CD4-positive, alpha-beta T cell treated with Interferon gamma for 1 hour (primary cell): ENCODE measurements at regions not wholly inside any gene's neighbourhood (a gene's known extent, or its start where the extent isn't known, plus 50 kb on each side); places are given as distances from the start of the nearest gene placed in this dataset.

Experiments
- DNase-seq: peaks from one replicate; pipeline ENCODE4 v3.0.0-alpha.2; 2020

DNA sequence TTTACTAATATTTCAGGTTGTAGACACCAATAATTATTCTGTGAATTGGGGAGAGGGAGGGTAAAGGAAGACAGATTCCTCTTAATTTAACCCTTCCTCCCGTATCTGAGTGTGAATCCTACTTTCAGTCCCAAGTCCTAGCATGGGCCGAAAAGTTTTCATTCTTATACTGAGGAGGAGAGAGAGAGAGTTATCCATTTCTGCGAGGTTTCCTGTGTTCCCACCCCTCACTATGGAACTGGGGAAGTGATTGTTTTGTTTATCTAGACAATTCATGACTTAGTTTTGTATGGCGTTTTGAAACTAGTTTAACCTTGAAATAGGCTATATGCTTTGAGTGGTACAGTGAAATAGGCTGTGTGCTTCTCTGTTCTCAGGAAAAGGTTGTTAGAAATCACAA, 134.0 kb upstream of the DPYD start:
- no peak for DNase-seq

DNA sequence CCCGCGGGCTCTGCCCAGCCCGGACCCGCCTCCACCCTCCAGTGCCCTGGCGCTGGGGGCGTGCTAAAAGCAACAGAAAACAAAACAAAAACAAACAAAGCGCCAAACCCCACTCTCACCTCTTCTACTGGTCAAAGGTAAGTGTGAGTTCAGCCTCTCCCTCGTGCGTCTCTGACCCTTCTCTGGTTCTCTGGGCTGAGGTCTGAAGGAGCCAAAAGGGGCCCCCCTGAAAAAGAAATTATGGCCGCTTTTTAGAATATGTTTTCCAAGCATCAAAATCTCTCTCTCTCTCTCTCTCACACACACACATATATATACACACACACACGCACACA, 133.5 kb upstream of the DPYD start:
- no peak for DNase-seq

DNA sequence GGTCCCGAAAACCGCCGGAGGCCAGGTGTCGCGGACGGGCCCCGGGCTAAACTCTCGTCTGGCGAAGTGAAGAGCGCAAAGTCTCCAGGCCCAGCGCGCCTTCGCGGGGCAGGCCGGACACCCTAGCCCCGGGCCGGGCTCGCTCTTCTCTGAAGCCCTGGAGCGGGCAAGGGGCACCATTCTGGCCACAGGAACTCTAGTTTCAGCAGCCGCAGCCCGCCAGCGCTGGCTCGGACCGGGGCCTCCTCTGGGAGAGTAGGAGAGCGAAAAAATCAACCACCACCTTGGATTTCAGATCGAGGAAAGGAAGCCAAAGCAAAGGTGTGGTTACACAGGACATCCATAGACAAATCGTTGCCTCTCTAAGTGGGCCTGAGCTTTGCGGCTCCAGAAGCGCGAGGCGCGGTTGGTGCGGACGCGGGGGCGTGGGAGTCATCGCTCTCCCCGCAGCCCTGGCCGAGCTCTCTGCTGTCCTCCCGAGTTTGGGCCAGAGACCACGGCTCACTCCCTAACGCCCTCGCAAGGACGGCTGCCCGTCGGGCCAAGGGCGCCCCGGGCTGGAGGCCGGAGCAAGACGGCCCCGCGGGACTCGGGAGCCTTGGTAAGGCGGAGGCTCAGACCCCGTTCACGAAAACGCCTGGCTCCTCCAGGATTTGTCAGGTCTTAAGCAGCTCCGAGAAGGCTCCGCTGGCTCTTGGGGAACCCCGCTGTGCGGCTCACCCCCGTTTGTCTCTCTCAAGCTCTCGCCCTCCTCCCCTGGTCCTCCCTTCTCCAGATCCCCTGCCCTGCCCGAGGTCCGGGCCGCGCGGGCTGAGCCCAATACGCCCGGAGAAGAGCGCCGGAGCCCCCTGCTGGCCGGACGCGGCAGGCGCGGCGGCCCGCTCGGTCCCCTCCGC, 132.9 kb upstream of the DPYD start:
- peak; percentile 42 for DNase-seq

DNA sequence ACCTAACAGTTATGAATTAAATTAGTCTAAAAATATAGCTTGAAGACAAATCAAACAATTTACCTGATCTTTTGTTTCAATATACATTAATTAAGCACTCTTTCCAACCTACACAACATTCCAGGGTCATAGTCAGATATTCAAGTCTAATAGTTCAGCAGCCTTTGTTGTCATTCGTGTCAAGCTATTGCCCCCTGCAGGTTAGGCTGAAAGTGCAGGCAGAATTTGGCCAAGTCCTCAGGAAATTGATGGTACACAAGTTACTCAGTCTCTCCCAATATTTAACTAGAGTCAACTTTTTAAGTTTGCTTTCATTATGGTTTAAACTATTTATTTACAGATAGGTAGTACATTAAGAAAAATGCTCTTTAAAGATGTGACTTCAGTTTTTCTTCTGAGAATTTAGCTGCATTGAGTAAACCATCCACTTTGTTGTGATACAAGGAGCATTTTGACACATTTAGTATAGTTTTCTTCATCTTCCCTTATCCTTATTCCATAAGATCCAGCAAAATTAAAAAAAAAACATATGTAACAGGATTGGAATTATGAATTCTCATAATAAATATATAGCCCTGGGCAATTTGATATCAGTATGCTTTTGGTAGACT, 130.3 kb upstream of the DPYD start:
- DNase-seq = peak; percentile 58

DNA sequence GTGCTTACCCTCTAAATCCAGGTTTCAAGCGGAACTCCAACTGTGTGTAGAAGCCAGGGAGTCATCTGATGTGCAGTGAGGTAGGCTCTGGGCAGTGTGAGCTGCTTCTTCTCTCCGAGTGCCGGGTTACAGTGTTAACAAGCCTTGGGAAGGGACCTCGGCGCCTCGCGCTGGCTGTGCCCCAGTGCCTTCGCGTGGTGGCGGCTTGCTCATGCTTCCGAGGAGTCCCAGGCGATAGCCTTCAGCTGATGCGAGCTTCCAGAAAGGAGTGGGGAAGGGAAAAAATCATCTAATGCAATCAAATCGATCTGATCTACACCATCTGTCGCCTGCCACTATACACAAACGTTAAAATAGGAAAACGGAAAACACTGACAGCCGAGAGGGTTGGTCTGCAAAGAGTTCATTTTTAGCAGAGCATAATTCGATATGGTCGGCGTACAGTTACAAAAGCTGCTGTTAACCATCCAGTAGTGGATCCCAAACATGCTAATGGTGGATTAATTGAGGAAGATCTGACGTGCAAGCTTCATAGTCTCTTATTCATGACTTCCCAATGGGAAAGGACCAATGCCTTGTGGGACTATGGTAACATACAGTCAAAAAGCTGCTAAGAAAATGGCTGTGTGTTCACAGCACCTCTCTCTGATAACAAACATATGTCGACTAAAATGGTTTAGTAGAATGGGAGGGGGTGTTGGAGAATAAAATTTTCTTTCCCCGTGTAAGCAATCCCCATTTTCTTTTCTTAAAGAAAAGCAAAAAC, 128.7 kb upstream of the DPYD start:
- DNase-seq = no peak

DNA sequence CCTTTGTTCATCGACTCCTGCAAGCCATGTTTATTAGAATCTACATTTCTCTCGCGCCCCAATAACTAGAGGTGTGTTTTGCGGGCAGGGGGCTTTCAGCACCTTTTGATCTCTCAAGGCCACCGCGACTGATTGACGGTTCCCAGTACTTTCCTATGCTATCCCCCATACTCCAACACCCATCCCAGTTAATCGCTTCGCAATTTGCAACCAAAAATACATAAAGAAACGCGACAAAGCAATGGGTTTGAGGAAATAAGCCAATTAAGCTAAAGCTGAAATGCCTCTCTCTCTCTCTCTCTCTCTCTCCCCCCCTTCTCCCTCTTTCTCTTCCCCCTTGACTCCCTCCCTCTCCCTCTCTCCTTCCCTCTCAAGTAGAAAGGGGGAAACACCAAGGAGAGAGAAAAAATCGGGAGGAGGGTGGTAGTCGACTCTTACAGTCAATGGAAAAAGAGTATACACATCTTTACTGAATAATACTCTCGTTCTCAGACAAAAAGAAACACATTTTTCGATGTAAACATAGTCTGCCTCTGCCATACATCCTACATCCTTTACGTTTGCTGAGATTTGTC, 128.0 kb upstream of the DPYD start:
- DNase-seq = no peak

DNA sequence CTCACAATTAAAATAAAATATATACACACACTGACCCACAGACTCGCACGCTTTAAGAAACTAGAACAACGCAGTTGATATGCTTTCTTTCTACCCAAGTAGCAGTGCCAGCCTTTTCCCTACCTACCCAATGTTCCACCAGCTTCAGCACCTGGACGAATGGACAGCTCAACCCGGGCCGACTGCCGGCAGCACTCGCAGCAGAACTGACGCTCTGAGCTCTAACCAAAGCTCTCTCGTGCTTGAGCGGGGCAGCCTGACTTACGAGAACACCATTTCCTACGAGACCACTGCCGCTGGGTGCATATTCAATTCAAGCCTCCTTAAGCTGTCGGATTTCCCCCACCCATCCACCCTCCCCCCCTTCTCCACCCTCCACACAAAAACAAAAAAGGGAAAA, 127.4 kb upstream of the DPYD start:
- peak; percentile 53 for DNase-seq

DNA sequence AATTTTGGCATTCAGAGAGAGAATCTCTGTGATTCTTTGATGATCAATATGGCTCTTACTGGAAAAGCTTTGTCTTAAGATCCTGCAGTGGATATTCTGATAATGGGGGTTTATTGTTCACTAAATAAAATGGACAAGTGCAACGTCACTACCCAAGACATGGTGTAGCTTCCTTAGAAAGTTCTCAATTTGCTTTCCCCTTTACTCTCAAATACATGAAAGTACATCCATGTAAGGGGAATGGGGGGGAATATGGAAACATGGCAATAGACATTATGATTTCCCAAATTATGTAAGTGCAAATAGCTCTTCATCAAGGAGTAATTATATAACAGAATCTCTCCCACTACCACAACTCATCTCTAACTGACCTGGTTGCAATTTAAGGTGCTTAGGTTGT, 126.3 kb upstream of the DPYD start:
- no peak for DNase-seq

DNA sequence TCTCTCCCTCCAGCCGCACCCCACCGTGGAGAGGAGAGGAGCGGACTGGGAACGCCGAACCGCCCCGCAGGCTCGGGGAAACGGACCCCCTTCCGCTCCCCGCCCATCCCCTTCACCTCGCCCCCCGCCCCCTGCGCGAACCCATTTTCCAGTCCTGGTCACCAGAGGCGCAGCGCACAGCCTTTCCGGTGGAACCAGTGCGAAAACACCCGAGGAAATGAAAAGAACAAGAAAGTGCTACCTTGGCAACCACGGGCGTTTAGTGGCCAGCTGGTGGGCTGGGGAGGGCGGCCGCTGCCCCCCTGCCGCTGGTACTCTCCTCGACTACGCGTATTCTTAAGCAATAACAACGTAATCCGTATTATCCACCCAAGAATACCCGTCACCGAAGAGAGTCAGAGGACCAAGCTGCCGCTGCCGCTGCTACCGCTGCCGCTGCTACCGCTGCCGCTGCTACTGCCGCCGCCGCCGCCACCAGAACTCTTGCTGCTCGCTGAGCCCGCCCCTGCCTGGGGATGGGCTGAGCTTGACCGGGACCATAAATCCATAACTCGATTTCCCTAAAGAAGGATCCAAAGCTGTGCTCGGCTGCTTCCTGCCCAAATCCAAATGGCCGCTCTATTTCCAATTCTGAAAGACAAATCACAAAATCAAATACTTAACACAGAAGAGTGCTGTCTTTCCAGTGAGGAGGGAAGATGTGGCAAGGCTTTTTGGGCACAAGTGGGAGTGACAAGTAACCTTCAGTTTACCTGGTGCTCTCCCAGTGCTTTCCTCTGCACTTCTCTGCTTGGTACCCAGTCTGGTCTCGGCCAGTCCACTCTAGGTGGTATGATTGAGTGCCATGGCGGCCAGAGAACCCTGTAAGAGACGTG, 125.2 kb upstream of the DPYD start:
- DNase-seq = no peak

DNA sequence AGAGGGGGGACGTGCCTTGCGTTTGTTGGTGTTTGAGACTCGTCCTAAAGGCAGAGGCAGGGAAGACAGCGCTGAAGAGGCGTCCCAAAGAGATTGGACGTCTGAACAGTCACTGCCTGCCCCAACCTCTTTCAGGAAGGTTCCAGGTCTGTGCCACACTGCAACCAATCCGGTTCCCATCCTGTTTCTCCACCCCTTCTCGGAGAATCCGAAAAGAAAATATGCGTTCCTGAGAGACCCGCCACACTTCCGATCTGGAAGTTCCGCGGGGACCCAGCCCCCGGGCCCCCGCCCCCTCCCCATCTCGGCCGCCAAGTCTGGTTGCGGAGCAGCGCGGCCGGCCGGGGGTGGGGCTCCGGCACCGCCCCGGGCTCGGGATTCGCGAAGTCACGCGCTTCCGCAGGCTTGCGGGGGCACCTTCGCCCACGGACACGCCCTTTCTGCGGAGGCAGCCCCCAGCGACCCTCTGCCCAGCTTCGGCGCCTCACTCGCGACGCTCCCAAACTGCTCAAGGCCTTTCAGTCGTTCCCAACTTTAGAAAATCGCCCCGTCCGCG, 124.5 kb upstream of the DPYD start:
- DNase-seq = no peak

DNA sequence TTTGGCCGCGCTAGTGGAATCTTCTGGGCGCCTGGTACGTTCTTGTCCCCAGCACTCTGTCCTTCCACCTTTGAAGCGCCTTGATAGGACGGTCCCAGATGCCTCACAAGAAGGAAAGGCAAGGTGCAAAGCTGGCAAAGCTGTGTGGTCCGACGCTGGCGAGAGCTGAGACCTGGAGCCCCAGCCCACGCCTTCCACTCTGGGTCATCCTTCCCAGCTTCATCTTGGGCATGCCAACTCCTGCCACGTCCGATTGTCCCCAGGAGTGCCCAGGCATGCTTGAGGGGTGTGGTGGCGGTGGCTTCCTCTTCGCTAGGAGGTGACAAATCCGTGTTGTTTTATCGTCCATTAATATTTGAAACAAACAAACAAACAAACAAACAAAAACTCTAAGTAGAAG, 123.9 kb upstream of the DPYD start:
- no peak for DNase-seq

DNA sequence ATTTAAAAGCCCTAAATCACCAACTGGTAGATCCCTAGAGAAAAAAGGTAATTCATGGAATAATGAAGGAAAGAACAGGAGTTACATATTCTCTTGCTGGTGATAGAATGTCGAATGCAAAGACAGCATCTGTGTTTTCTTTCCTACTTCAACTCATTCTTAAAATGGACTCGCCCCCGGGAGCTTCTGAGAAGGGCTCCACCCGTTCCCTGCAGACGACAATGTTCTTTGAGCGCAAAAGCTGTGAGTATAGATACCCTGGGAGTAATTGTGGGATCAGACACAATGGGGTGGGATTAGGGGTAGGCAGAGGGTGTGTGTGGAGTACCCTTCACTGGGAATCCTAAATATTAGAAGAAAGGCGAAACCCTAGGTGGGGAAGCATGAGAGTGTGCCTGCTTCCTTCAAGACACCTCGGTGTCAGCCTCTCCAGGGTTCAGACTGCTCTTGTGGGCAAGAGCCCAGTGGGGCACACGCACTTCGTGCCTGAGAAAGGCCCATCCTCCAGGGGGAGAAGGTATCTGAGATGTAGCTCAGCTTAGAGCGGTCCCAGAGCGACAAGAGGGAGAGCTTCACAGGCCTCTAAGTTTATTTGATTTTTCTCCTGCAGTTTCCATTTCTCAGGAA, 123.3 kb upstream of the DPYD start:
- DNase-seq = no peak

DNA sequence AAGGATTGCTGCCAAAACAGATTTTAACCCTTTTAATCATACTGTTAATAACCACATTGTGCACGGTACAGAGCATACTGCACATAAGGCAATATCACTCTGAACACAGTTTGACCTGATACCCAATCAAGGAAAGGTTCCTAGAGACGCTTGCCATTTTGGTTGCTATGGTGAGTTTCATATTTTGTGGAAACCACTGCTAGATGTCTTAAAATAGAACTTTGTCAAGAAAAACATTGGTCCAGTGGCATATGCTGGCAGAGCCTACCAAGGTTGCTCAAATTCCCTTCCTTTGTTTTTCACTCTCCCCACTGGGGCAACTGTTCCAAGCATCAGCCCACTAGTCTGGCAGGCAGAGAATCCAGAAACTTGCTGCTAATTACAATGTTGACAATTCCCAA, 114.8 kb upstream of the DPYD start:
- no peak for DNase-seq

DNA sequence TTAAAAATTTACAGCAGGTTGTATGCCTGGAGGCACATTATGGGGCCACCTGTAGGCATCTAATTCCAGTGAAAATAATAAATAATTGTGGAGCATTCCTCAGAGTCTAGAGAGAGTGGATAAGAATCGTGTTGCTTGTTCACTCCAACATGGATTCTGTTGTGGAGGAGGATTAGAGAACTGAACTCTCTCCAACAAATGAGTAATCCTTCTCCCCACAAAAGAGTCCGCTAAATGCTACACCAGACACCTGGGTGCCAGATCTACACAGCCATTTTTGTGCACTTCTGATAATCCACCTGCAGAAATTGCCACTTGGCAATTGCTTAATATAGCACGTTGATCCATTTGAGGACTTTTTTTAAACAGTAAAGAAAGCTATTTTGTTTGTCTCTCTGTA, 113.7 kb upstream of the DPYD start:
- DNase-seq = no peak

DNA sequence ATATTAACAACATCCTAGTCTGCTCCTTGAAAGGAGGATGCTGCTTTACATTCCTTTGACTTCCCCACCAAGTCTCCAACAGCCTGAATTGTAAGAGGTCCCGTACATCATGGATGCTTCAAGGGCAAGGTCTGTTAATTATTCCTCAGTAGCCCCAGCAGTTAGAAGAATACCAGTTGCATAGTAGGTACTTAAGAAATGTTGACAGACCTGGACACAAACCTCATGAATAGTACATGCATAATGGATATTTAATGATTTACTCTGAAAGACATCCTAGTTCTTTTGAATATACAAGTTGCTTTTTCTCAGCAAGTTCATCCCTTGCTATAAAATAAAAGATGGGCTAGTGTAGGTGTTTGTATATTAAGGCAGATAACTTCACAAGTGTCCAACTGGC, 112.1 kb upstream of the DPYD start:
- no peak for DNase-seq

DNA sequence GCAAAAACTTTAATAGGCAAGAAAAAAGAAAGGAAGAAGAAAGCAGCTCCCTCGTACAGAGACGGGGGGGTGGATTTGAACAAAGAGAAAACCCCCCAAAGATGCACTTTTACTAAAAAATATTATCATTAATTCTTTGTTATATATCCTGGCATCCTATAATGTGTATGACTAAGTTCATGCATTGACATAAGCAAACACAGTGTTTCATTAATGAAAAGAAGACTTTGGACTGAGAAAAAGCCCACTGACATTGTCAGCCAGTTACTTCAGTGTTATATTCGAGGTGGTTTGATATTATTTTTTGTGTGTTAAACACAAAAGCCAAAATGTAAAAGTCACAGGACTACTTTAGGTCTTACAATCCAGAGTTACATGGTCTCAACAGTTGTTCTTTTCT, 110.1 kb upstream of the DPYD start:
- no peak for DNase-seq

DNA sequence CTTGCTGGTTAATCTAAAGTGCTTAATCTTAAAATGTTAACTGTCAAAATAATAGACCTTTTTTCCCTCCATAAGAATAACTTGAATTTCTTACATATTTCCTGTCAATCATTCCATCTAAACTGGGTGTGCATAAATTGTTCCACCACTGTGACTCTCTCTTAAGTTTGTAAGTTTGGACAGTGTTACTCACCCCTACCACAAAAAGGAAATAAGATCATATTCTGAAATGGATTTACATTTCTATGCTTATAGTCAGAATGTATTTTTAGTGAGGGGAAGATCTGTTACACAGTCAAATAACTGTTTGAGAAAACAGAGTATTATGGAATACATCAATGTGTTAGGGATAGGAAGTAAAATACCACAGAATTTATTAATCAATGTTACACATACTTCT, 109.6 kb upstream of the DPYD start:
- DNase-seq = no peak

DNA sequence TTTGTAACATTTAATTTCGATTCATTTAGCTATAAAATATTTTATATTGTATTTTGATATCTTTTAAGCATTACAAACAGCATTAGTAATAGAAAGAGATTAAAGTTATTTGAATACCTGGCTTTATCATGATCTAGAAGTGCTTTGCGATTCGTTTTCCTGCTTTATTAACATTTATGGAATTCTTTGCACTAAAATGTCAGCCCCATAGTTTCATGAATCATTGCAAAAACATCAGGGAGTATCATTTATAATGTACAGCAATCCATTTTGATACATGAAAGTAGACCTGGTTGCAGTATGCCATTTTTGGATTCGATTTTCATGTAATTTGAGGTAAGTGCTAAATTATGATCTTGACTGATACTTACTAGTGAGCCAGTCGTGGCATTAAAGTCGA, 108.0 kb upstream of the DPYD start:
- no peak for DNase-seq

DNA sequence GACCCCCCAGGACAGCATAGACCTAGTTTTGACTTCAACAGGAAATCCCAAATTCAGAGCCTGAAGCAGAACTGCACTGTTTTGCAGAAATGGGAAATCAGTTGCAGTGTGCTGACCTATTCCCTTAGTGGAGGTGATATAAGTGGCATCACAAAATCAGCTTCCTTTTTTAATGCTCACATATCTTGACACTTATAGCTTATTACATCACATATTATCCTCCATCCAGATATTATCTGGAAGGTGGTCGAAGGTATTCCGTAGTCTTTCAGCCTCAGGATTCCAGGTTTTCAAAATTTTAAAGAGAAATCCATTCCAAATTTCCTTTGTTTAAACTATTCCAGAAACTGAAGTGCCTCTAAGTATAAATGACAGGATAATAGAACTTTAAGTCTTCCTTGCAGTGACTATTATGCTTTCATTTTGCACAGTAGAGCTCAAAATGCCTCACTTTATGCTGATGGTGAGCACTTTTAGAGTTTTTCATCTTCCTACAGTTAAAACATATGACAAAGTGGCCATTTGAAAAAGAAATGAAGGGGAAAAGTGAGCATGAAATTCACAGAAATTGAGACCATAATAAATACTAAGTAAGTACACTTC, 106.4 kb upstream of the DPYD start:
- DNase-seq = no peak

DNA sequence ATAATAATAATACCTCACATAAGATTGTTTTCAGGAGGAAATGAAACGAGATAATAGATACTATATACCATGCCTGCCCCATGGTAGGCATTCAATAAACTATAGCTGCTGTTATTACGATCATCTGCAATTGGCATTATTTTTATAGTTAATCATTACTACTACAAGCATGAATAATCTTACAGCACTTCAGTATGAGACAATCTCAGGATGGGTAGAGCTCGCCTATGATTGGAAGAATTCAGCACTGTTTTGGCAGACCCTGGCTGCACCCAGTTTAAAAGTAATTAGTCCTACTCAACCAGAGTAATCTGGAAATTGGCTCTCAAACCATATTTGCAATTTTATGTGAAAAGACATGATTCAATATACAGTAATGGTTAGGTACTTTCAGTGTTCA, 105.0 kb upstream of the DPYD start:
- DNase-seq = no peak

DNA sequence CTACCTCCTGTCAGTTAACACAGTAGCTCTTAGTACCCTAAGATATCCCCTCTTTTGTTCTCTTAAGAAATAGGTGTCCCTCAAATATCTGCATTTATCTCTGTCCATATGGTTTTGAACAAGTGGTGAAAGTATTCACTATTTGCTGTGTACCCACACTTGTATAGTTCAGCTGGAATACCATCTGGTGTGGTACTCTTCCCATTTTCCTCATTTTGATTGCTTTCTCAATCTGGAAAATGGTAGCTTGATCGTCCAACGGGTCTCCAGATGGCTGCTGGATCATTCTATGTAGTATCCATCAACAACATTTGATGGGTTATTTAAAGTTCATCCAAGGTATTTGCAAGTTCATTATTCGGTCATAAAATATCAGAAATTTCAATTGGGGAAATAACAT, 100.3 kb upstream of the DPYD start:
- DNase-seq = no peak

DNA sequence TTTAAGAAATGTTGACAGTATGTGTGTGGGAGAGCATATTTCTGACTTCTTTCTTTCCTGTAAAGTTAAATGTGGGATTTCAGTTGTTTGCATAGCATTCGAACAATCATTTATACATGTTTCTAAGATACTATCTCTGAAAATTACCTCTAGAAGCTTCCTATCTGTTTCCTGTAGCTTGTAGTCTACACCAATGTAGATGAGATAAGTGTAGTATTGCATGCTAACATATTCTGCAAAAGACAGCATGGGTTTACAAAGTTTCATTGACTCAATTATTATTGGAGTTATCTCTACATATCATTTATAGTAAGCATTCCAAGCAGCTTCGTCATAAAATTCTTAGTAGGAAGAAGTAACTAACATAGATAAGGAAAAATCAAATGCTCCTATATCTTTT, 98.9 kb upstream of the DPYD start:
- no peak for DNase-seq
